ENCODE measurements at regions not wholly inside any gene's neighbourhood (a gene's known extent, or its start where the extent isn't known, plus 50 kb on each side); places are given as distances from the start of the nearest gene placed in this dataset.

DNA sequence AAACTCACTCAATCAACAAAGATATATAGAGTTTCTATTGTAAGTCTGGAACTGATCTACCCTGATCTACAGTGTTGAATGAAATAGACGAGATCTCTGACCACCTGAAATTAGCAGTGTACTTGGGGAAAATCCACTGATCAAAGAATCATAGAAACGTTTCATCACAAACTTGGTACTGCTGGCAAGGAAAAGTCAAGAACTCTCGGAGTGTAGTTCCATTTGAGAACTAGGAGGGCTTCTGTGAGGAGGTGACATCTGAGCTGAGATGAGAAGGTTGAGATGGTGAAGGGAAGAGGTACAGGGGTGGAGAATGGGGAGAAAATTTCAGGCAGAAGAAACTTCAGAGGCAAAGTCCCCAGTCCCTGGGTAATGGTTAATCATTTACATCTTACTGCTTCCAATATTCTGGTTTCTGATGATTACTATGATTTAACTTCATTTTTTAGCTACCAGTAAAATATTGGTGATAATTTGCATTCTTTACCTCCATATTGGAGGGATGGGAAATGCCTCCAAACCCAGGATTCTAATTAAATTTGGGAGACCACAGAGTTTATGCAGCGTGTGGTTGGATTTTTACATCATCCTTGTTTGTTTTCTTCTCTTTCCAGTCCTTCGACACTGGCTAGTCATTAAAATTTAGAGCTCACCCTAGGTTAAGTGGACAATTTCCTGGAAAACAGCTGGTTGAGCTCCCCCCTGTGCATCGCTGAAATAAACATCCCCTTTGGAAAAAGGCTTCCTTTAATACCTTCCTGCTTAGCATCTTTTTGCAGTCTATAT, 191.9 kb downstream of the BCAS1 start:
- in situ Hi-C loops (cut with MboI; ENCODE audit: low sequenced_read_pairs, unreplicated experiment): no loop called here
- TF ChIP-seq, protein P1, sequence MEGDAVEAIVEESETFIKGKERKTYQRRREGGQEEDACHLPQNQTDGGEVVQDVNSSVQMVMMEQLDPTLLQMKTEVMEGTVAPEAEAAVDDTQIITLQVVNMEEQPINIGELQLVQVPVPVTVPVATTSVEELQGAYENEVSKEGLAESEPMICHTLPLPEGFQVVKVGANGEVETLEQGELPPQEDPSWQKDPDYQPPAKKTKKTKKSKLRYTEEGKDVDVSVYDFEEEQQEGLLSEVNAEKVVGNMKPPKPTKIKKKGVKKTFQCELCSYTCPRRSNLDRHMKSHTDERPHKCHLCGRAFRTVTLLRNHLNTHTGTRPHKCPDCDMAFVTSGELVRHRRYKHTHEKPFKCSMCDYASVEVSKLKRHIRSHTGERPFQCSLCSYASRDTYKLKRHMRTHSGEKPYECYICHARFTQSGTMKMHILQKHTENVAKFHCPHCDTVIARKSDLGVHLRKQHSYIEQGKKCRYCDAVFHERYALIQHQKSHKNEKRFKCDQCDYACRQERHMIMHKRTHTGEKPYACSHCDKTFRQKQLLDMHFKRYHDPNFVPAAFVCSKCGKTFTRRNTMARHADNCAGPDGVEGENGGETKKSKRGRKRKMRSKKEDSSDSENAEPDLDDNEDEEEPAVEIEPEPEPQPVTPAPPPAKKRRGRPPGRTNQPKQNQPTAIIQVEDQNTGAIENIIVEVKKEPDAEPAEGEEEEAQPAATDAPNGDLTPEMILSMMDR (IDR thresholded peaks at IDR 0.05; ENCODE audit: borderline replicate concordance, control extremely low read depth, extremely low read depth, insufficient read depth, missing control alignments): no peak
- DNase-seq (ENCODE audit: low spot score): no peak

DNA sequence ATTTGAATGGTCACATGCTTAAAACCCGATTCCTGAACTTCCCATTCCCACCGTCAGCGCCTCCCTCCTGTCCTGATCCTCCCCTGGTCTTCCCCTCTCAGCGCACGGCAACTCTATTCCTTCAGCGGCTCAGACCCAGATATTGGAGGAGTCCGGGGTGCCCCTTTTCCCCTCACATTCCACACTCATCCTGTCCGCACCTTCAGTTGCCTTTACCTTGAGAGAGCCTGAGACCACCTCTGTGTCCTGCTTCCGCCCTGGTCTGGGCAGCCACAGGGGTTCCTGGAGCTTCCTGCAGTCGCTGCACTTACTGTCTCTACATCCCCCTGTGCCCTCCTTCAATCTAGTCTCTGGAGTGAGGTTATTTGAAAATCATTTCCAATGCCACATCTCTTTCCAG, 193.4 kb downstream of the BCAS1 start:
- DNase-seq (ENCODE audit: low spot score): no peak
- in situ Hi-C loops (cut with MboI; ENCODE audit: low sequenced_read_pairs, unreplicated experiment): no loop called here
- TF ChIP-seq, protein P1 (IDR thresholded peaks at IDR 0.05; ENCODE audit: borderline replicate concordance, control extremely low read depth, extremely low read depth, insufficient read depth, missing control alignments): no peak

DNA sequence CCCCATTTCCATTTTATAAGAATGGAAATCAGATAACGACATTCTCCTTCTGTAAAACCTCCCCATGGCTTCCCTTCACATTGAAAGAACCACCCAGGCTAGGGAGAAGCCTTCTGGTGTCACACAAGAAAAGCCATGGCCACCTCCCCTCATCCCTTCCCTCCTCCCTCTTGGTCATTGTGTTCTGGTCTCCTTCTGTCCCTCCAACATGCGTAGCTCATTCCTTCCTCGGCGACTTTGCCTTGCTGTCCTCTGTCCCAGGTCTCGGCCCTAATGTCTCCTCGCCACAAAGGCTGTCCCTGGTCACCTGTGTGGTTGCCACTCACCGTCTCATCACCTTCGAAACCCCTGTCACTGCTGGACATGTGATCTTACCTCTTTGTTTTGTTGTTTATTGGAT, 193.9 kb downstream of the BCAS1 start:
- in situ Hi-C loops (cut with MboI; ENCODE audit: low sequenced_read_pairs, unreplicated experiment): no loop called here
- no peak for DNase-seq (ENCODE audit: low spot score)
- TF ChIP-seq, protein P1 (IDR thresholded peaks at IDR 0.05; ENCODE audit: borderline replicate concordance, control extremely low read depth, extremely low read depth, insufficient read depth, missing control alignments): no peak

DNA sequence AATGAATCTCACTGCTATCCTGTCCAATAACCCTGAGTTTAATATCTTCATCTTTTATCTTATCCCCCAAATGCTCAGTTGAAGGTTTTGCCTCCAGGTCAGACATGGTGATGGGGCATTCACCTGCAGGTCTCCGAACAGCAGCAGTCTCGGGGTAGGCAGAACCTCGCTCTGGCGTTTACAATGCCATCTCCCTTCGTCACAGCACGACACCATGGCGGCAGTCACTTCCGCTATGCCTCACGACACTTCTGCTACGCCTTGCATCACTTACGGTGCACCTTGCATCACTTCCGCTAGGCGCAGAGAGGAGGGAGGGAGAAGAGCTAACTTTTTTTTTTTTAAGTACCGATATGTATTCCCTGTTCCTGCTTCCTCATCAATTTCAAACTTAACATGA, 194.9 kb downstream of the BCAS1 start:
- TF ChIP-seq, protein P1 (IDR thresholded peaks at IDR 0.05; ENCODE audit: borderline replicate concordance, control extremely low read depth, extremely low read depth, insufficient read depth, missing control alignments): no peak
- in situ Hi-C loops (cut with MboI; ENCODE audit: low sequenced_read_pairs, unreplicated experiment): no loop called here
- no peak for DNase-seq (ENCODE audit: low spot score)

DNA sequence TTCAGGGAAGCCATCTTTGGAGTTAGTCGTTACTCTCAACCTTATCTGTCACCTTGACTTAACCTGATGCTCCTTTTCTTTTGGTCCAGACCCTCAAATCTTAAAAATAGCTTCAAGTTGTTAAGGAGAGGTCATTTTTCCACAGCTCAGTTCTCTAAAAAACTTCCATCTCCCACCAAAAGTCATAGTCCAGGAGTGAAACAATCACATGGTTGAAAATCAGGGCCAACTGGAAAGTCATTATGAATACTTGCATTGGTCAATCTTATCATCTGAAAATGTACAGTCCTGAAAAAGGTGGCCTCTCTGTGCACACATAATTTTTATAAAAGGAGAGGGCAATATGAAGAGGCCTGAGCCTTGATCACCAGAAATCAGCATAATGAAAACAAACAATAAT, 195.7 kb downstream of the BCAS1 start:
- TF ChIP-seq, protein P1 (IDR thresholded peaks at IDR 0.05; ENCODE audit: borderline replicate concordance, control extremely low read depth, extremely low read depth, insufficient read depth, missing control alignments): no peak
- DNase-seq (ENCODE audit: low spot score): no peak
- in situ Hi-C loops (cut with MboI; ENCODE audit: low sequenced_read_pairs, unreplicated experiment): no loop called here

DNA sequence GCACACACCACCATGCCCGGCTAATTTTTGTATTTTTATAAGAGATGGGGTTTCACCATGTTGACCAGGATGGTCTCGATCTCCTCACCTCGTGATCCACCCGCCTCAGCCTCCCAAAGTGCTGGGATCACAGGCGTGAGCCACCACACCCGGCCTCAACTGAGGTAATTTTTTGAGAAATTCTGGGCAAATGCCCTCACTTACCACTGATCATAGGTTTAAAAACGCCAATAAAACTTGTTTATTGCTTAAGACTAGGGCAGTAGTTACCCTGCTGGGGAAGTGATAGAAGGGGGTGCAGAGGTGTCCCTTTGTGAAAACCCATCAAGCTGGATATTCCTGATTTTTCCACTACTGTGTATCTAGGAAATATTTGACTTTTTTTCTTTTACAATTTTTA, 196.3 kb downstream of the BCAS1 start:
- no peak for DNase-seq (ENCODE audit: low spot score)
- TF ChIP-seq, protein P1 (IDR thresholded peaks at IDR 0.05; ENCODE audit: borderline replicate concordance, control extremely low read depth, extremely low read depth, insufficient read depth, missing control alignments): no peak
- in situ Hi-C loops (cut with MboI; ENCODE audit: low sequenced_read_pairs, unreplicated experiment): no loop called here
